OCI-LY1 (cell line): ENCODE measurements at regions not wholly inside any gene's neighbourhood (a gene's known extent, or its start where the extent isn't known, plus 50 kb on each side); places are given as distances from the start of the nearest gene placed in this dataset.

Experiments used
- H2AFZ ChIP-seq: fragments of 200-600 bp; sonication (generic), shearing (Covaris generic); 2 replicates; pipeline ENCODE4 v1.6.0; 2014; ENCODE audit warnings: antibody characterized with exemption, mild to moderate bottlenecking, low read length
- H3F3A ChIP-seq: fragments of 200-600 bp; sonication (generic), shearing (Covaris generic); 2 replicates; pipeline ENCODE4 v1.6.0; 2014; ENCODE audit warnings: mild to moderate bottlenecking, antibody characterized with exemption, low read length, moderate library complexity; ENCODE audit not compliant: insufficient read depth
- H3K27ac ChIP-seq: fragments of 200-600 bp; sonication (generic); 2 replicates; pipeline ENCODE4 v1.5.1; 2014; ENCODE audit warnings: low read length, mixed run types, mild to moderate bottlenecking, low read depth; ENCODE audit not compliant: poor library complexity, severe bottlenecking
- H3K27me3 ChIP-seq: fragments of 200-600 bp; sonication (generic); 2 replicates; pipeline ENCODE4 v1.6.0; 2014; ENCODE audit warnings: antibody characterized with exemption, mild to moderate bottlenecking, low read length, moderate library complexity; ENCODE audit not compliant: insufficient read depth
- H3K36me3 ChIP-seq: fragments of 200-600 bp; sonication (generic); 2 replicates; pipeline ENCODE4 v1.6.1; 2014; ENCODE audit warnings: mild to moderate bottlenecking, antibody characterized with exemption, low read length, moderate library complexity, mixed read lengths; ENCODE audit not compliant: insufficient read depth
- H3K4me1 ChIP-seq: fragments of 200-600 bp; sonication (generic); 2 replicates; pipeline ENCODE4 v1.5.1; 2014; ENCODE audit warnings: mild to moderate bottlenecking, low read length, moderate library complexity; ENCODE audit not compliant: insufficient read depth, severe bottlenecking
- H3K4me2 ChIP-seq: fragments of 200-600 bp; sonication (generic), shearing (Covaris generic); 2 replicates; pipeline ENCODE4 v1.6.1; 2014; ENCODE audit warnings: low read length
- H3K4me3 ChIP-seq: fragments of 200-600 bp; sonication (generic); 2 replicates; pipeline ENCODE4 v1.5.1; 2014; ENCODE audit warnings: low read length, low read depth, mild to moderate bottlenecking, mixed read lengths; ENCODE audit not compliant: poor library complexity, severe bottlenecking
- H3K79me2 ChIP-seq: fragments of 200-600 bp; shearing (Covaris generic); 2 replicates; pipeline ENCODE4 v1.6.1; 2016; ENCODE audit warnings: mixed run types, low read length, mixed read lengths; ENCODE audit not compliant: insufficient read depth
- H3K9ac ChIP-seq: fragments of 200-600 bp; sonication (generic), shearing (Covaris generic); 2 replicates; pipeline ENCODE4 v1.6.1; 2014; ENCODE audit warnings: mild to moderate bottlenecking, low read length, mixed read lengths
- H3K9me2 ChIP-seq: fragments of 200-600 bp; sonication (generic), shearing (Covaris generic); 2 replicates; pipeline ENCODE4 v1.6.1; 2014; ENCODE audit warnings: low read depth, mild to moderate bottlenecking, low read length, mixed read lengths
- H3K9me3 ChIP-seq: fragments of 200-600 bp; shearing (Covaris generic); 2 replicates; pipeline ENCODE4 v1.6.1; 2014; ENCODE audit warnings: low read length, mixed read lengths
- H4K20me1 ChIP-seq: fragments of 200-600 bp; sonication (generic), shearing (Covaris generic); 2 replicates; pipeline ENCODE4 v1.6.0; 2016; ENCODE audit warnings: mild to moderate bottlenecking, low read length; ENCODE audit not compliant: insufficient read depth
- CTCF ChIP-seq: fragments of 200-600 bp; sonication (generic), shearing (Covaris generic); IDR thresholded peaks from 2 replicates; pipeline ENCODE4 v1.5.1; 2017; ENCODE audit warnings: mild to moderate bottlenecking, antibody characterized with exemption, low read length, moderate library complexity, mixed read lengths
- EZH2 ChIP-seq: fragments of 200-600 bp; sonication (generic), shearing (Covaris generic); IDR thresholded peaks from 2 replicates; pipeline ENCODE4 v1.8.0; 2017; ENCODE audit warnings: borderline replicate concordance, mixed run types, mild to moderate bottlenecking, antibody characterized with exemption, low read length, moderate library complexity, mixed read lengths

- Histone ChIP-seq H2AFZ (no peak overlapping the region), H3K9ac (no peak overlapping the region)
- no peak for TF ChIP-seq CTCF
- TF ChIP-seq EZH2: no peak
These were observed 55.8 kb downstream of the CEP43 start for GRCh38 chr6:167054987-167055386.

GRCh38 chr6:167056370-167056769, 57.2 kb downstream of the CEP43 start:
- TF ChIP-seq EZH2 (no peak), CTCF (no peak)
- Histone ChIP-seq H3K4me3 (no peak overlapping the region), H2AFZ (no peak overlapping the region), H3K79me2 (no peaks in the 10 kb centered on the region), H3F3A (0 out of 2 replicates have a peak, but pooled peaks cover 4% of the 10 kb centered on the region), H3K4me2 (no peak overlapping the region), H3K4me1 (peaks cover 13% of the 10 kb centered on the region), H3K9ac (no peak overlapping the region), H3K27ac (no peak overlapping the region), H4K20me1 (no peaks in the 10 kb centered on the region), H3K27me3 (no peaks in the 10 kb centered on the region), H3K9me2 (no peaks in the 10 kb centered on the region), H3K36me3 (no peaks in the 10 kb centered on the region), H3K9me3 (no peaks in the 10 kb centered on the region)

More at GRCh38 chr6:167054987-167055386, 55.8 kb downstream of the CEP43 start:
- no peaks in the 10 kb centered on the region for H3K36me3 ChIP-seq
- H3K4me2 ChIP-seq: no peak overlapping the region
- no peaks in the 10 kb centered on the region for H3K27me3 ChIP-seq
- no peaks in the 10 kb centered on the region for H3K79me2 ChIP-seq
- H3F3A ChIP-seq: 0 out of 2 replicates have a peak, but pooled peaks cover 4% of the 10 kb centered on the region
- peaks cover 27% of the 10 kb centered on the region for H3K4me1 ChIP-seq
- no peaks in the 10 kb centered on the region for H4K20me1 ChIP-seq
- H3K27ac ChIP-seq: no peak overlapping the region
- H3K9me3 ChIP-seq: no peaks in the 10 kb centered on the region
- no peak overlapping the region for H3K4me3 ChIP-seq
- no peaks in the 10 kb centered on the region for H3K9me2 ChIP-seq

GRCh38 chr6:167058261-167058660, 59.1 kb downstream of the CEP43 start:
- Histone ChIP-seq H3K27ac (no peak overlapping the region), H3K27me3 (no peaks in the 10 kb centered on the region), H3K9me2 (no peaks in the 10 kb centered on the region), H4K20me1 (no peaks in the 10 kb centered on the region), H3K36me3 (no peaks in the 10 kb centered on the region), H2AFZ (no peak overlapping the region), H3K79me2 (no peaks in the 10 kb centered on the region), H3K4me3 (no peak overlapping the region), H3K9me3 (no peaks in the 10 kb centered on the region), H3K4me2 (no peak overlapping the region), H3K9ac (no peak overlapping the region), H3F3A (0 out of 2 replicates have a peak, but pooled peaks cover 4% of the 10 kb centered on the region), H3K4me1 (peaks cover 13% of the 10 kb centered on the region)
- TF ChIP-seq EZH2 (no peak), CTCF (no peak)
